ENCODE measurements at regions not wholly inside any gene's neighbourhood (a gene's known extent, or its start where the extent isn't known, plus 50 kb on each side); places are given as distances from the start of the nearest gene placed in this dataset.

- in situ Hi-C loops (cut with HindIII; ENCODE audit: low pct_unique_long_range_greater_than_20kb, low sequenced_read_pairs) = no loop called here
- no peak for TF ChIP-seq JUND (IDR thresholded peaks at IDR 0.05; ENCODE audit: low read depth)
- no peak for DNase-seq (ENCODE audit: low read depth in 1 of 2, low spot score in 1 of 2)
Measured at GRCh38 chr18:55115606-55116005, 156.3 kb upstream of the CCDC68 start.

- DNase-seq (ENCODE audit: low read depth in 1 of 2, low spot score in 1 of 2) = no peak
- in situ Hi-C loops (cut with HindIII; ENCODE audit: low pct_unique_long_range_greater_than_20kb, low sequenced_read_pairs) = no loop called here
- no peak for TF ChIP-seq JUND (IDR thresholded peaks at IDR 0.05; ENCODE audit: low read depth)
Measured at GRCh38 chr18:55114876-55115275, 155.6 kb upstream of the CCDC68 start.

- no peak for TF ChIP-seq JUND (IDR thresholded peaks at IDR 0.05; ENCODE audit: low read depth)
- in situ Hi-C loops (cut with HindIII; ENCODE audit: low pct_unique_long_range_greater_than_20kb, low sequenced_read_pairs) = no loop called here
- no peak for DNase-seq (ENCODE audit: low read depth in 1 of 2, low spot score in 1 of 2)
Measured at GRCh38 chr18:55113800-55114199, 154.5 kb upstream of the CCDC68 start.

- DNase-seq (ENCODE audit: low read depth in 1 of 2, low spot score in 1 of 2) = no peak
- in situ Hi-C loops (cut with HindIII; ENCODE audit: low pct_unique_long_range_greater_than_20kb, low sequenced_read_pairs) = no loop called here
- no peak for TF ChIP-seq JUND (IDR thresholded peaks at IDR 0.05; ENCODE audit: low read depth)
Measured at GRCh38 chr18:55111271-55111670, 152.0 kb upstream of the CCDC68 start.

- DNase-seq (ENCODE audit: low read depth in 1 of 2, low spot score in 1 of 2) = no peak
- in situ Hi-C loops (cut with HindIII; ENCODE audit: low pct_unique_long_range_greater_than_20kb, low sequenced_read_pairs) = no loop called here
- TF ChIP-seq JUND (IDR thresholded peaks at IDR 0.05; ENCODE audit: low read depth) = no peak
Measured at GRCh38 chr18:55110436-55110835, 151.2 kb upstream of the CCDC68 start.

- no peak for DNase-seq (ENCODE audit: low read depth in 1 of 2, low spot score in 1 of 2)
- TF ChIP-seq JUND (IDR thresholded peaks at IDR 0.05; ENCODE audit: low read depth) = no peak
- in situ Hi-C loops (cut with HindIII; ENCODE audit: low pct_unique_long_range_greater_than_20kb, low sequenced_read_pairs) = no loop called here
Measured at GRCh38 chr18:55109818-55110414, 150.7 kb upstream of the CCDC68 start.

GRCh38 chr18:55106906-55107305 lies 147.6 kb upstream of the CCDC68 start:
- no peak for DNase-seq (ENCODE audit: low read depth in 1 of 2, low spot score in 1 of 2)
- in situ Hi-C loops (cut with HindIII; ENCODE audit: low pct_unique_long_range_greater_than_20kb, low sequenced_read_pairs) = no loop called here
- no peak for TF ChIP-seq JUND (IDR thresholded peaks at IDR 0.05; ENCODE audit: low read depth)

GRCh38 chr18:55106466-55106865 lies 147.2 kb upstream of the CCDC68 start:
- no peak for TF ChIP-seq JUND (IDR thresholded peaks at IDR 0.05; ENCODE audit: low read depth)
- in situ Hi-C loops (cut with HindIII; ENCODE audit: low pct_unique_long_range_greater_than_20kb, low sequenced_read_pairs) = no loop called here
- no peak for DNase-seq (ENCODE audit: low read depth in 1 of 2, low spot score in 1 of 2)

GRCh38 chr18:55105873-55106272 lies 146.6 kb upstream of the CCDC68 start:
- TF ChIP-seq JUND (IDR thresholded peaks at IDR 0.05; ENCODE audit: low read depth) = no peak
- in situ Hi-C loops (cut with HindIII; ENCODE audit: low pct_unique_long_range_greater_than_20kb, low sequenced_read_pairs) = no loop called here
- DNase-seq (ENCODE audit: low read depth in 1 of 2, low spot score in 1 of 2) = no peak

GRCh38 chr18:55102958-55103456 lies 143.7 kb upstream of the CCDC68 start:
- DNase-seq (ENCODE audit: low read depth in 1 of 2, low spot score in 1 of 2) = no peak
- in situ Hi-C loops (cut with HindIII; ENCODE audit: low pct_unique_long_range_greater_than_20kb, low sequenced_read_pairs) = no loop called here
- no peak for TF ChIP-seq JUND (IDR thresholded peaks at IDR 0.05; ENCODE audit: low read depth)

GRCh38 chr18:55102501-55102900 lies 143.2 kb upstream of the CCDC68 start:
- TF ChIP-seq JUND (IDR thresholded peaks at IDR 0.05; ENCODE audit: low read depth) = no peak
- DNase-seq (ENCODE audit: low read depth in 1 of 2, low spot score in 1 of 2) = no peak
- in situ Hi-C loops (cut with HindIII; ENCODE audit: low pct_unique_long_range_greater_than_20kb, low sequenced_read_pairs) = no loop called here

GRCh38 chr18:55101458-55101824 lies 142.2 kb upstream of the CCDC68 start:
- no peak for TF ChIP-seq JUND (IDR thresholded peaks at IDR 0.05; ENCODE audit: low read depth)
- in situ Hi-C loops (cut with HindIII; ENCODE audit: low pct_unique_long_range_greater_than_20kb, low sequenced_read_pairs) = no loop called here
- no peak for DNase-seq (ENCODE audit: low read depth in 1 of 2, low spot score in 1 of 2)

GRCh38 chr18:55100817-55101457 lies 141.7 kb upstream of the CCDC68 start:
- in situ Hi-C loops (cut with HindIII; ENCODE audit: low pct_unique_long_range_greater_than_20kb, low sequenced_read_pairs) = no loop called here
- DNase-seq (ENCODE audit: low read depth in 1 of 2, low spot score in 1 of 2) = no peak
- no peak for TF ChIP-seq JUND (IDR thresholded peaks at IDR 0.05; ENCODE audit: low read depth)
